Right lobe of liver (tissue), 6 donors: ENCODE measurements at regions not wholly inside any gene's neighbourhood (a gene's known extent, or its start where the extent isn't known, plus 50 kb on each side); places are given as distances from the start of the nearest gene placed in this dataset.

Experiments
- ATAC-seq, 4 donors: fragments of 200-7000 bp; cut with Tn5 transposase; one replicate each; pipeline ENCODE4 v1.9.1; 2020; ENCODE audit warnings: mild to moderate bottlenecking in 4 of 4, moderate library complexity in 4 of 4
- DNase-seq, 3 donors: peaks; one replicate each; pipeline ENCODE4 v3.0.0-alpha.2; 2020
- H3K27ac ChIP-seq, 3 donors: fragments of 200-600 bp; one replicate each; pipeline ENCODE4 v1.8.0; 2022
- H3K27me3 ChIP-seq, 2 donors: fragments of 200-600 bp; one replicate each; pipeline ENCODE4 v1.8.0; 2022
- H3K36me3 ChIP-seq, 4 donors: fragments of 200-600 bp; sonication (generic) in 1 of 4; one replicate each; pipeline versions ENCODE4 v1.5.1 to v1.8.0; 2017 to 2022; ENCODE audit warnings: control low read depth in 1 of 4
- H3K4me1 ChIP-seq, 4 donors: fragments of 200-600 bp; sonication (generic) in 1 of 4; one replicate each; pipeline versions ENCODE4 v1.5.1 to v1.8.0; 2017 to 2022; ENCODE audit warnings: control low read depth in 1 of 4
- H3K4me3 ChIP-seq, 3 donors: fragments of 200-600 bp; one replicate each; pipeline ENCODE4 v1.8.0; 2022
- H3K9me3 ChIP-seq, 4 donors: fragments of 200-600 bp; sonication (generic) in 1 of 4; one replicate each; pipeline versions ENCODE4 v1.5.1 to v1.8.0; 2017 to 2022; ENCODE audit warnings: control low read depth in 1 of 4
- POLR2A ChIP-seq: fragments of 450-650 bp; IDR thresholded peaks from one replicate; pipeline ENCODE4 v1.6.1; 2017; ENCODE audit warnings: antibody characterized with exemption, mild to moderate bottlenecking
- WGBS: methylation state at CpG from one replicate; pipeline ENCODE4 v1.1.6; 2018; ENCODE audit warnings: low coverage, low lambda C conversion rate; ENCODE audit not compliant: insufficient coverage; ENCODE audit errors: missing lambda C conversion rate; 5-methylcytosine and 5-hydroxymethylcytosine counted together
- intact Hi-C, 2 donors: fragments of 100-400 bp; cut with DNase I; formaldehyde crosslinking; loops; one replicate each; pipeline versions ENCODE4 v1.11.2 to v1.14.1; 2022
- TF ChIP-seq, protein P1 (sequence below), 4 donors: fragments of 200-600 bp in 3 of 4; fragments of 450-650 bp in 1 of 4; IDR thresholded peaks; one replicate each; pipeline versions ENCODE4 v1.5.1 to v1.8.0; 2016 to 2022; ENCODE audit warnings: antibody characterized with exemption in 4 of 4, mild to moderate bottlenecking in 2 of 4
- donor health status: DM: no; HTN: yes; CAD: no.
- donor health status: DM: no; HTN: no; CAD: no.
- donor health status: DM: no; HTN: no; CAD: no.
- donor health status: DM: no; HTN: yes; CAD: no.
- donor health status: DM: no; HTN: yes; CAD: no.

DNA sequence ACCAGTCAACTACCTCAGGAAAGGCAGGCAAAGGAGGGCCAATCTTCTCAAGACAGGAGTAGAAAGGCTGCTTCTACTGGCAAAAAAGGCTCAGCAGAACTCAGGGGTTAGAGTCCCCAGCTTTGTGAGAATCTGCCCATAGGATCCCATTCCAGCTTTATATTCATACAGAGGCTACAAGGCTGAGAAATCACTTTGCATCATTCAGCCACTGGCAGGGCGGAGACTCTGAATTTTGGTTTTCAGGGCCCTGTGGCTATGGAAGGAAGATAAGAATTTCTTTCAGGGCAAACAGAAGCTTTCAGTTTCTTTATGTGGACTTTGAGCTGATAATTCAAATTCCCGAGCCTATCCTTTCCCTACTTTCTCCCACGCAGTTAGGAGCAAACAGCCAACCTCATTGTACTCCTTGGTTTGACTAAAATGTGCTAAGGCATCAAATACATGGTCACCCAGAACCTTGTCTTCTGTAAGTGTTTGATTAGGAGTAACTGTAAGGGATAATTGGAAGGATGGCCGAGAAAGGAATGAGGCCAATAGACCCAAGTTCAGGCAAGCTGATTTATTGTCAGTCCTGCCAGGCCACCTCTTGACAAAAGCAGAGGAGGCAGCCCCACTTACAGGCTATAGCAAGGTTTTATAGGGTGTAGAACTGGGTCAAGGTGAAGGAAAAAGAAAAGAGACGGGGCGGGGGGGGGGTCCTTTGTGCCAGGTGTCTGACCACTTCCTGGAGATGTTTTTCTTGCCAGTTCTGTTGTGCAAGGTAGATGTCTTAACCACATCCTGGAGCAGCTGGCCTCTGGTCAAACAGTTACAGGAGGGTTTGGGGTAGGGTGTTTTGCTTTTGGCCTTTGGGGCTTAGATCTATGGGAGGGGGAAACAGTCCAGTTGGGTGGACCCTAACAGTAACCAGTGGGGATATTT is 165.3 kb upstream of the PPP1R2C start:
- peaks cover 0 to 5% of the 10 kb centered on the region in 2 donors for H3K27me3 ChIP-seq

DNA sequence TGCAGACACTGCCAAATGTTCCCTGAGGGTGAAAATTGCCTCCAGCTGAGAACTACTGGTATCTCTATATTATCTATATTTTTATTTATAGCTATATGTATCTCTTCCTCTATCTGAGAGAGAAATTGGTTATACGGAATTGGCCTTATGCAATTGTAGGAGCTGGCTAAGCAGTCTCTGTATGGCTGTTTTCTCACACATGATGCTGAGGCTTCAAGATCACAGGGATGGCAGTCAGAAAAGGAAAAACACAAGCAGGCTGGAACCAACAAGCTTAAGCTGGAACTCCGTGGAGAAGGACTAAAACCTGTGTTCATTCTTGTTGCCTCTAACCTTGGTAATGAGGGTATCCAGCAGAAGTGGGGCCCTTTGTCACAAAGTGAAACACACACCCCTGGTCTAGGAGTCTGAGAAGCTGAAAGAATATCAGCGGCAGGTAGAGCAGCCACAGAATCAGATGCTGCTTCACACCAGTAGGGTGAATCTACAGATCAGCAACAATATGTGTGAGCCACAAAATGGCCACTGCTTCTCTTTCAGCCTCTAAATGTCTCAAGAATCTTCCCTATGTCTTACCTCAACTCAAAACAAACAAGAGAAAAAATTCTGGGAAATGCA is 166.5 kb upstream of the PPP1R2C start:
- DNase-seq, result no peak
- intact Hi-C loops, result no loop called here
- WGBS, result 38% methylated on average over 3 of the region's 3 CpGs
- no peak overlapping the region for H3K27ac ChIP-seq
- ATAC-seq, result no peak
- no peaks in the 10 kb centered on the region for H3K36me3 ChIP-seq
- TF ChIP-seq, protein P1, sequence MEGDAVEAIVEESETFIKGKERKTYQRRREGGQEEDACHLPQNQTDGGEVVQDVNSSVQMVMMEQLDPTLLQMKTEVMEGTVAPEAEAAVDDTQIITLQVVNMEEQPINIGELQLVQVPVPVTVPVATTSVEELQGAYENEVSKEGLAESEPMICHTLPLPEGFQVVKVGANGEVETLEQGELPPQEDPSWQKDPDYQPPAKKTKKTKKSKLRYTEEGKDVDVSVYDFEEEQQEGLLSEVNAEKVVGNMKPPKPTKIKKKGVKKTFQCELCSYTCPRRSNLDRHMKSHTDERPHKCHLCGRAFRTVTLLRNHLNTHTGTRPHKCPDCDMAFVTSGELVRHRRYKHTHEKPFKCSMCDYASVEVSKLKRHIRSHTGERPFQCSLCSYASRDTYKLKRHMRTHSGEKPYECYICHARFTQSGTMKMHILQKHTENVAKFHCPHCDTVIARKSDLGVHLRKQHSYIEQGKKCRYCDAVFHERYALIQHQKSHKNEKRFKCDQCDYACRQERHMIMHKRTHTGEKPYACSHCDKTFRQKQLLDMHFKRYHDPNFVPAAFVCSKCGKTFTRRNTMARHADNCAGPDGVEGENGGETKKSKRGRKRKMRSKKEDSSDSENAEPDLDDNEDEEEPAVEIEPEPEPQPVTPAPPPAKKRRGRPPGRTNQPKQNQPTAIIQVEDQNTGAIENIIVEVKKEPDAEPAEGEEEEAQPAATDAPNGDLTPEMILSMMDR (IDR thresholded peaks at IDR 0.05), result no peak
- no peak for TF ChIP-seq POLR2A
- H3K4me1 ChIP-seq, result no peaks in the 10 kb centered on the region
- H3K4me3 ChIP-seq, result no peak overlapping the region
- H3K9me3 ChIP-seq, result no peaks in the 10 kb centered on the region
- H3K27me3 ChIP-seq, result peaks cover 0 to 5% of the 10 kb centered on the region in 2 donors

More for the DNA sequence above, 165.3 kb upstream of the PPP1R2C start:
- 51% methylated on average over 6 of the region's 6 CpGs for WGBS
- intact Hi-C loops, result no loop called here
- no peak overlapping the region for H3K27ac ChIP-seq
- DNase-seq (no peak), ATAC-seq (peak in 1 of 4 donors; percentile 20)
- no peaks in the 10 kb centered on the region for H3K4me1 ChIP-seq
- no peaks in the 10 kb centered on the region for H3K36me3 ChIP-seq
- no peaks in the 10 kb centered on the region for H3K9me3 ChIP-seq
- H3K4me3 ChIP-seq, result no peak overlapping the region
- no peak for TF ChIP-seq POLR2A
- TF ChIP-seq, protein P1 (IDR thresholded peaks at IDR 0.05), result no peak

DNA sequence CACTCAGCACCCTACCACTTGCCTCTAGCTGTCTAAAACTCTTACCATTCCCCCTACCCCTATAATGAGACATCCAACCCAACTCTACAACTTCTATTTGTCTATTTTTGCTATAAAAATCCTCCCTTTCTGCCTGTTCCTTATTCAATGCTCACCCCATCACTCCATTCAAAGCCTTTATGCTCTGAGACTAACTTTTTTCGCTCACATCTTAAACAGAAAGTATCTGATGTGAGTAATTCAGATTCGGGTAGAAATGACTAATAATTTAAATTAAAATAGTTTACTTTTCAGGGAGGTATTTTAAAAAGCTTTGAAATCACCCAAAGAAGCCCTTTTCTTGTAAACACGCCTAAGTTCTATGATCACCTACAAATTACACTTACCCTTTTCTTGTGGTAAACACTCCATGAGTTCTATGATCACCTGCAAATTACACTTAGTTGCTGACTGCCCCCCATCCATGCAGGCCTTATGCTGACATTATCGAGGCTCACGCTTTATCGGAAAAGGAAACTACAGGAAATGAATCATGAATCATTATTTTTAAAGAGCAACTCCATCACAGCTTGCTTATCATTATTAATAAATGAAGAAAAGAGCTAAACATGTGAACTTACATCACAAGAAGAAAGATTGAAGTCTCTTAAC is 168.7 kb upstream of the PPP1R2C start:
- intact Hi-C loops, result no loop called here
- no peaks in the 10 kb centered on the region for H3K36me3 ChIP-seq
- H3K27ac ChIP-seq, result no peak overlapping the region
- H3K4me3 ChIP-seq, result no peak overlapping the region
- no peak for ATAC-seq
- TF ChIP-seq POLR2A, result no peak
- TF ChIP-seq, protein P1 (IDR thresholded peaks at IDR 0.05), result no peak
- H3K27me3 ChIP-seq, result peaks cover 0 to 5% of the 10 kb centered on the region in 2 donors
- H3K4me1 ChIP-seq, result no peaks in the 10 kb centered on the region
- WGBS, result 37% methylated on average over 6 of the region's 6 CpGs
- no peaks in the 10 kb centered on the region for H3K9me3 ChIP-seq
- DNase-seq, result no peak

DNA sequence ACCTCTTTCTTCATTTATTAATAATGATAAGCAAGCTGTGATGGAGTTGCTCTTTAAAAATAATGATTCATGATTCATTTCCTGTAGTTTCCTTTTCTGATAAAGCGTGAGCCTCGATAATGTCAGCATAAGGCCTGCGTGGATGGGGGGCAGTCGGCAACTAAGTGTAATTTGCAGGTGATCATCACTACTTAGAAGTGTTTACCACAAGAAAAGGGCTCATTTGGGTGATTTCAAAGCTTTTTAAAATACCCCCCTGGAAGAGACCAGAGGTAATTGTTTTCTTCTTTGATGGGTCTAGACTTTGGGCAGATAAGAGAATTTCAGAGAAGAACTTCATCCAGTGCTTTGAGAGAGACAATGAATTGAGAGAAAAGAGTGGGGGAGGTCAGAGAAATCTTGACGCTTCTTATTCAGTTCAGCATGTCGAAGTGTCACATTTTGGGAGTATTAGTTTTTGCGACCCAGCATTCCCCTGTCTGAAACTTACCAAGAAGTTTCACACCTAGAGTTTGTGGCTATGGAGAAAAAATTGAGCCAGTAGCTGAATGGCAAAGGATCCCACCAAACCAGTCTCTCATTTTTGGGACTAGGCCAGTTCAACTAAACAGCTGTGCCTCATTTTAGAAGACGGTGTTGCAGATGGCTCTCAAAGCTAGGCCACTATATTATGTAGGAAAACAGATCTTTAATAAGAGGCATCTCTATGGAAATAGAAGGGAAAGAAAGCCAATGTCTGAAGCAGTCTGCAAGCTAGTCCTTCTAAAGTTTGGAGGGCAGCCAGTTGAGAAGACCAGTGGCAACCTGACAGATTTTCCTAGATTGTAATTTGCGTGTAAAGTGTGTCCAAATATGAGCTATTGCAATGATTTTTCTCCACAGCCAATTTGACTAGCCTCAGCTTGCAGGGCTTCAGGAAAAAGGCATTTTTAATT is 171.0 kb upstream of the PPP1R2C start:
- Histone ChIP-seq H3K4me3 (no peak overlapping the region), H3K27me3 (peaks cover 0 to 5% of the 10 kb centered on the region in 2 donors), H3K27ac (no peak overlapping the region), H3K36me3 (no peaks in the 10 kb centered on the region), H3K4me1 (no peaks in the 10 kb centered on the region), H3K9me3 (no peaks in the 10 kb centered on the region)
- TF ChIP-seq POLR2A, result no peak
- TF ChIP-seq, protein P1 (IDR thresholded peaks at IDR 0.05), result no peak
- 20% methylated on average over 9 of the region's 9 CpGs for WGBS
- intact Hi-C loops, result no loop called here
- DNase-seq (no peak), ATAC-seq (no peak)
